ENCODE measurements at regions not wholly inside any gene's neighbourhood (a gene's known extent, or its start where the extent isn't known, plus 50 kb on each side); places are given as distances from the start of the nearest gene placed in this dataset.

DNA sequence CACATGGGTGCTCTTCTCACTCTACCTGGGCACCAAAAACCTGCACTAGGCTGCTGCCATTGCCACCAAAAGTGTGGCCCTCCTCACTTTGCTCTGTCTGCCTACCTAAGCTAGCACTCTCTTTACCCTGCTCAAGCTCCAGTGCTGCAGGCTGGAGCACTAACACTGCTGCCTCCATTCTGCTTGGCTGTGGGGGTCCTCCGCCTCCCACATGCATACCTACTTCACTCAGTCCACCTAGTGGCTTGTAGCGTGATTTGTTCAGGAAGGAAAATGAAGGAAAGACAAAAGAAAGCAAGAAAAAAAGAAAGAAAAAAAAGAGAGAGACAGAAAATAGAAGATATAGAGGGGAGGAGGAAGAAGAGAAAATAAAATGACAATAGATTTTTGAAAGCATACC is 1339.4 kb upstream of the CHAC2 start:
- Histone ChIP-seq H3K27ac (no peak overlapping the region), H3K27me3 (no peaks in the 10 kb centered on the region), H3K9me3 (no peaks in the 10 kb centered on the region), H3K4me1 (no peaks in the 10 kb centered on the region), H3K36me3 (no peaks in the 10 kb centered on the region), H3K4me3 (no peak overlapping the region)
- WGBS, 2 donors, result 89 to 94% methylated on average over 2 of the region's 2 CpGs
- ATAC-seq (no peak), DNase-seq (no peak)
- intact Hi-C loops (cut with DNase I), result no loop called here
- TF ChIP-seq CTCF (IDR thresholded peaks at IDR 0.05), result no peak

GRCh38 chr2:52423655-52424054 is 1343.9 kb upstream of the CHAC2 start:
- intact Hi-C loops (cut with DNase I), result no loop called here
- H3K4me3 ChIP-seq, result no peak overlapping the region
- no peaks in the 10 kb centered on the region for H3K36me3 ChIP-seq
- no peak for ATAC-seq
- H3K9me3 ChIP-seq, result peaks cover 0 to 24% (median 0%) of the 10 kb centered on the region in 11 donors
- WGBS, 2 donors, result 80 to 95% methylated on average over 2 of the region's 2 CpGs
- H3K4me1 ChIP-seq, result no peaks in the 10 kb centered on the region
- DNase-seq, result no peak
- H3K27ac ChIP-seq, result no peak overlapping the region
- H3K27me3 ChIP-seq, result no peaks in the 10 kb centered on the region
- TF ChIP-seq CTCF (IDR thresholded peaks at IDR 0.05), result no peak

- no peak for ATAC-seq
- H3K27ac ChIP-seq, result no peak overlapping the region
- H3K36me3 ChIP-seq, result no peaks in the 10 kb centered on the region
- WGBS, 2 donors, result 63 to 68% methylated on average over 1 of the region's 1 CpG
- no peak for TF ChIP-seq CTCF (IDR thresholded peaks at IDR 0.05)
- H3K9me3 ChIP-seq, result peaks cover 0 to 24% (median 0%) of the 10 kb centered on the region in 11 donors
- DNase-seq, result no peak
- intact Hi-C loops (cut with DNase I), result no loop called here
- H3K4me1 ChIP-seq, result no peaks in the 10 kb centered on the region
- no peak overlapping the region for H3K4me3 ChIP-seq
- H3K27me3 ChIP-seq, result no peaks in the 10 kb centered on the region
Measured at GRCh38 chr2:52423111-52423510, 1344.5 kb upstream of the CHAC2 start.

- intact Hi-C loops (cut with DNase I), result no loop called here
- Histone ChIP-seq H3K9me3 (peaks cover 0 to 18% (median 0%) of the 10 kb centered on the region in 11 donors), H3K4me1 (no peaks in the 10 kb centered on the region), H3K4me3 (no peak overlapping the region), H3K36me3 (no peaks in the 10 kb centered on the region), H3K27me3 (no peaks in the 10 kb centered on the region), H3K27ac (no peak overlapping the region)
- ATAC-seq, result no peak
- DNase-seq, result no peak
- peak in 3 of 9 donors; percentile 15 to 17 (median 16) for TF ChIP-seq CTCF (IDR thresholded peaks at IDR 0.05)
Measured at GRCh38 chr2:52416340-52416739, 1351.3 kb upstream of the CHAC2 start.
